ENCODE measurements at regions not wholly inside any gene's neighbourhood (a gene's known extent, or its start where the extent isn't known, plus 50 kb on each side); places are given as distances from the start of the nearest gene placed in this dataset.

- TF ChIP-seq MXD4 (CRISPR knock-in tag; IDR thresholded peaks at IDR 0.05) (no peak), SNRNP70 (IDR thresholded peaks at IDR 0.05; ENCODE audit: low read depth, low read length) (no peak), HMGA1 (CRISPR knock-in tag; conservative IDR thresholded peaks at IDR 0.05) (no peak), SP4 (CRISPR knock-in tag; IDR thresholded peaks at IDR 0.05) (no peak), REXO4 (CRISPR knock-in tag; IDR thresholded peaks at IDR 0.05; ENCODE audit: borderline replicate concordance) (no peak), DNMT3B (CRISPR knock-in tag; conservative IDR thresholded peaks at IDR 0.05) (no peak), DR1 (CRISPR knock-in tag; IDR thresholded peaks at IDR 0.05) (no peak), CREBL2 (CRISPR knock-in tag; IDR thresholded peaks at IDR 0.05; ENCODE audit: borderline replicate concordance) (no peak), ZSCAN5A (CRISPR knock-in tag; IDR thresholded peaks at IDR 0.05; ENCODE audit: borderline replicate concordance) (no peak), NR1H2 (CRISPR knock-in tag; IDR thresholded peaks at IDR 0.05; ENCODE audit: borderline replicate concordance, low read depth) (no peak), ZFP82 (CRISPR knock-in tag; IDR thresholded peaks at IDR 0.05; ENCODE audit: borderline replicate concordance) (no peak), MYC (CRISPR knock-in tag; IDR thresholded peaks at IDR 0.05; ENCODE audit: borderline replicate concordance) (no peak), ZNF782 (CRISPR knock-in tag; IDR thresholded peaks at IDR 0.05; ENCODE audit: borderline replicate concordance) (no peak), MAFK (conservative IDR thresholded peaks at IDR 0.05 in 1 of 2, IDR thresholded peaks at IDR 0.05 in 1 of 2; ENCODE audit: low read length in 2 of 2) (no peak), TAF1 (CRISPR knock-in tag; IDR thresholded peaks at IDR 0.05) (no peak), HOXA7 (CRISPR knock-in tag; IDR thresholded peaks at IDR 0.05) (no peak), RAD51 (IDR thresholded peaks at IDR 0.05; ENCODE audit: borderline replicate concordance) (no peak), MIXL1 (CRISPR knock-in tag; IDR thresholded peaks at IDR 0.05) (no peak)
These were observed 257.8 kb downstream of the RBFOX3 start (continued) for GRCh38 chr17:79353016-79353415.

All from HepG2 (cell line).